ENCODE measurements at regions not wholly inside any gene's neighbourhood (a gene's known extent, or its start where the extent isn't known, plus 50 kb on each side); places are given as distances from the start of the nearest gene placed in this dataset.
"Not testable (repeated sequence)": the region's sequence is repeated elsewhere in the genome, so short reads cannot be mapped to it uniquely, and the experiment has no call there.

- not testable (repeated sequence) for DNase-seq
Observed at GRCh38 chr10:20652424-20652823, 244.7 kb downstream of the NEBL start.

GRCh38 chr10:20648263-20648874 lies 248.7 kb downstream of the NEBL start:
- no peak for DNase-seq

- DNase-seq = no peak
Observed at GRCh38 chr10:20647756-20648155, 249.4 kb downstream of the NEBL start.

GRCh38 chr10:20644421-20644820 lies 252.7 kb downstream of the NEBL start:
- no peak for DNase-seq

GRCh38 chr10:20641605-20642004 lies 255.5 kb downstream of the NEBL start:
- DNase-seq = no peak

- DNase-seq = no peak
Observed at GRCh38 chr10:20635570-20635969, 261.5 kb downstream of the NEBL start.

- DNase-seq = no peak
Observed at GRCh38 chr10:20634839-20635238, 262.3 kb downstream of the NEBL start.

GRCh38 chr10:20633714-20634113 lies 263.4 kb downstream of the NEBL start:
- DNase-seq = no peak

GRCh38 chr10:20632696-20633095 lies 264.4 kb downstream of the NEBL start:
- DNase-seq = no peak

GRCh38 chr10:20631229-20631628 lies 265.9 kb downstream of the NEBL start:
- no peak for DNase-seq

- DNase-seq = no peak
Observed at GRCh38 chr10:20630092-20630643, 266.9 kb downstream of the NEBL start.

GRCh38 chr10:20627946-20628507 lies 269.1 kb downstream of the NEBL start:
- no peak for DNase-seq

- DNase-seq = no peak
Observed at GRCh38 chr10:20627087-20627486, 270.0 kb downstream of the NEBL start.

GRCh38 chr10:20625868-20626267 lies 271.2 kb downstream of the NEBL start:
- no peak for DNase-seq

GRCh38 chr10:20624642-20625041 lies 272.5 kb downstream of the NEBL start:
- DNase-seq = no peak

GRCh38 chr10:20623546-20623945 lies 273.6 kb downstream of the NEBL start:
- no peak for DNase-seq

GRCh38 chr10:20622531-20623211 lies 274.4 kb downstream of the NEBL start:
- no peak for DNase-seq

GRCh38 chr10:20620981-20621380 lies 276.1 kb downstream of the NEBL start:
- no peak for DNase-seq

- DNase-seq = no peak
Observed at GRCh38 chr10:20618011-20618547, 279.0 kb downstream of the NEBL start.

- DNase-seq = no peak
Observed at GRCh38 chr10:20616918-20617810, 279.9 kb downstream of the NEBL start.

- DNase-seq = no peak
Observed at GRCh38 chr10:20616056-20616671, 280.9 kb downstream of the NEBL start.

- no peak for DNase-seq
Observed at GRCh38 chr10:20615395-20615794, 281.7 kb downstream of the NEBL start.
